Heart right ventricle (tissue), 16 donors: ENCODE measurements at regions not wholly inside any gene's neighbourhood (a gene's known extent, or its start where the extent isn't known, plus 50 kb on each side); places are given as distances from the start of the nearest gene placed in this dataset.

Source experiments
- ATAC-seq, 8 donors: fragments of 200-7000 bp; cut with Tn5 transposase; one replicate each; pipeline ENCODE4 v1.9.1; 2020; ENCODE audit warnings: mild to moderate bottlenecking in 8 of 8, moderate library complexity in 8 of 8, moderate number of reproducible peaks in 1 of 8
- DNase-seq, 2 donors: peaks; one replicate each; pipeline ENCODE4 v3.0.0-alpha.2; 2020
- H3K27ac ChIP-seq, 10 donors: fragments of 200-600 bp; sonication (generic) in 2 of 10; one replicate each; pipeline versions ENCODE4 v1.5.0 to v1.8.0; 2020 to 2022; ENCODE audit warnings: mild to moderate bottlenecking in 3 of 10
- H3K27me3 ChIP-seq, 7 donors: fragments of 200-600 bp; one replicate each; pipeline ENCODE4 v1.8.0; 2021 to 2022; ENCODE audit warnings: mild to moderate bottlenecking in 2 of 7
- H3K36me3 ChIP-seq, 9 donors: fragments of 200-600 bp; sonication (generic) in 1 of 9; one replicate each; pipeline versions ENCODE4 v1.5.0 to v1.8.0; 2020 to 2022; ENCODE audit warnings: mild to moderate bottlenecking in 2 of 9
- H3K4me1 ChIP-seq, 9 donors: fragments of 200-600 bp; sonication (generic) in 1 of 9; one replicate each; pipeline versions ENCODE4 v1.5.0 to v1.8.0; 2020 to 2022; ENCODE audit warnings: mild to moderate bottlenecking in 4 of 9
- H3K4me3 ChIP-seq, 10 donors: fragments of 200-600 bp; sonication (generic) in 2 of 10; one replicate each; pipeline versions ENCODE4 v1.5.0 to v1.8.0; 2020 to 2022; ENCODE audit warnings: mild to moderate bottlenecking in 7 of 10, moderate library complexity in 2 of 10
- H3K9me3 ChIP-seq, 11 donors: fragments of 200-600 bp in 10 of 11; sonication (generic) in 2 of 11; one replicate each; pipeline versions ENCODE4 v1.5.0 to v1.8.0; 2013 to 2022; ENCODE audit warnings: mild to moderate bottlenecking in 2 of 11, control low read depth in 1 of 11, moderate library complexity in 1 of 11
- WGBS, 2 donors: extraction: QIAGEN DNeasy Blood & Tissue Kit; methylation state at CpG; one replicate each; pipeline ENCODE4 v1.1.7; 2013; ENCODE audit warnings: inconsistent platforms in 1 of 2; 5-methylcytosine and 5-hydroxymethylcytosine counted together
- intact Hi-C, 10 donors: fragments of 100-400 bp; cut with DNase I; formaldehyde crosslinking; loops; one replicate each; pipeline versions ENCODE4 v1.11.1 to v1.14.2; 2022
- TF ChIP-seq, protein P1 (sequence below), 9 donors: fragments of 200-600 bp; sonication (generic) in 2 of 9; IDR thresholded peaks; one replicate each; pipeline versions ENCODE4 v1.5.0 to v1.8.0; 2021 to 2022; ENCODE audit warnings: antibody characterized with exemption in 9 of 9, mild to moderate bottlenecking in 5 of 9, moderate library complexity in 1 of 9
- donor health status: Arrhythmogenic right ventricular cardiomyopathy.
- donor health status: ischemic (EF 13 %, LVEDD 7.1; RV severe dilation, severe dysfunction).
- donor health status: healthy with polysubstance abuse.
- donor health status: DM: no; HTN: yes; CAD: no.
- donor health status: DM: no; HTN: no; CAD: no.
- donor health status: ischemic (EF 25% LVEDD 6.9; RV normal size, moderate dysfunction).
- donor health status: ischemic (EF 25% LVEDD 5.7; RV mildly dilated, moderate dysfunction).
- donor health status: healthy.
- donor health status: DM: yes; HTN: yes; CAD: no.
- donor health status: Ischemic cardiomyopathy.
- donor health status: ischemic (EF 35%, LVEDD 5.7; RV mildly dilated, moderate dysfunction).
- donor health status: nonischemic (EF 11% LVEDD 7.7; RV severe dilation, severe dysfunction).
- donor health status: DM: yes; HTN: yes; CAD: no.
- donor health status: PGD.
- donor health status: ischemic (EF 29% LVEDD 5.4; RV normal size, mild dysfunction).
- donor health status: nonischemic (EF 23%, LVEDD 6.1; RV moderate dilation, normal function).

DNA sequence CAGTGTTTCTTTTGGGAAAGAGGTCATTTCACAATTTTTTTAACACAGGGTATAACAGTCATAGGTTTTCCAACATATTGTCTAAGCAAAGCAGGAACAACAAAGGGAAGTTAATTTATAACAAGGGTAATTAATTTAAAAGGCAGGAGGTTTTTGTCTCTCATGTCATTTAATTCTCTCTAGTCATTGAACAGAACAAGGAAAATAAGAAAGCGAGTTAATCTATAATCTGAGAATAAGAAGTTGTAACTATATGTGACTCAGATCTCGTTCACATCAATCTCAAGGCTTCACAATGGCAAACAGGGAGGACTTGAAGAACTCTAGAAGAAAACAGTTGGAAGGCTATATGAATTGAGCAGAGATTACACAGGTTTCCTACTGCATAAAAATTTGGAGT, 579.8 kb upstream of the CCDC54 start:
- intact Hi-C loops = no loop called here
- no peak for ATAC-seq
- H3K4me3 ChIP-seq = no peak overlapping the region

GRCh38 chr3:106805625-106806024, 571.6 kb upstream of the CCDC54 start:
- intact Hi-C loops = no loop called here
- TF ChIP-seq, protein P1, sequence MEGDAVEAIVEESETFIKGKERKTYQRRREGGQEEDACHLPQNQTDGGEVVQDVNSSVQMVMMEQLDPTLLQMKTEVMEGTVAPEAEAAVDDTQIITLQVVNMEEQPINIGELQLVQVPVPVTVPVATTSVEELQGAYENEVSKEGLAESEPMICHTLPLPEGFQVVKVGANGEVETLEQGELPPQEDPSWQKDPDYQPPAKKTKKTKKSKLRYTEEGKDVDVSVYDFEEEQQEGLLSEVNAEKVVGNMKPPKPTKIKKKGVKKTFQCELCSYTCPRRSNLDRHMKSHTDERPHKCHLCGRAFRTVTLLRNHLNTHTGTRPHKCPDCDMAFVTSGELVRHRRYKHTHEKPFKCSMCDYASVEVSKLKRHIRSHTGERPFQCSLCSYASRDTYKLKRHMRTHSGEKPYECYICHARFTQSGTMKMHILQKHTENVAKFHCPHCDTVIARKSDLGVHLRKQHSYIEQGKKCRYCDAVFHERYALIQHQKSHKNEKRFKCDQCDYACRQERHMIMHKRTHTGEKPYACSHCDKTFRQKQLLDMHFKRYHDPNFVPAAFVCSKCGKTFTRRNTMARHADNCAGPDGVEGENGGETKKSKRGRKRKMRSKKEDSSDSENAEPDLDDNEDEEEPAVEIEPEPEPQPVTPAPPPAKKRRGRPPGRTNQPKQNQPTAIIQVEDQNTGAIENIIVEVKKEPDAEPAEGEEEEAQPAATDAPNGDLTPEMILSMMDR (IDR thresholded peaks at IDR 0.05) = no peak
- WGBS, 2 donors = 90 to 95% methylated on average over 1 of the region's 1 CpG
- Histone ChIP-seq H3K36me3 (no peaks in the 10 kb centered on the region), H3K27me3 (no peaks in the 10 kb centered on the region), H3K4me3 (no peak overlapping the region), H3K4me1 (peaks cover 0 to 15% (median 9%) of the 10 kb centered on the region in 9 donors), H3K27ac (no peak overlapping the region), H3K9me3 (no peaks in the 10 kb centered on the region)
- ATAC-seq = no peak
- no peak for DNase-seq

More for the DNA sequence above, 579.8 kb upstream of the CCDC54 start:
- no peaks in the 10 kb centered on the region for H3K27me3 ChIP-seq
- TF ChIP-seq, protein P1 (IDR thresholded peaks at IDR 0.05) = no peak
- WGBS, 2 donors = 93 to 95% methylated on average over 2 of the region's 2 CpGs
- no peaks in the 10 kb centered on the region for H3K36me3 ChIP-seq
- no peak overlapping the region for H3K27ac ChIP-seq
- no peaks in the 10 kb centered on the region for H3K4me1 ChIP-seq
- H3K9me3 ChIP-seq = peaks cover 0 to 6% (median 0%) of the 10 kb centered on the region in 11 donors
- no peak for DNase-seq

- Histone ChIP-seq H3K36me3 (no peaks in the 10 kb centered on the region), H3K27ac (no peak overlapping the region), H3K27me3 (no peaks in the 10 kb centered on the region), H3K4me3 (no peak overlapping the region), H3K9me3 (no peaks in the 10 kb centered on the region), H3K4me1 (peaks cover 0 to 26% (median 12%) of the 10 kb centered on the region in 9 donors)
- ATAC-seq (no peak), DNase-seq (no peak)
- intact Hi-C loops = no loop called here
- TF ChIP-seq, protein P1 (IDR thresholded peaks at IDR 0.05) = no peak
Measured at GRCh38 chr3:106806964-106807363, 570.3 kb upstream of the CCDC54 start.

DNA sequence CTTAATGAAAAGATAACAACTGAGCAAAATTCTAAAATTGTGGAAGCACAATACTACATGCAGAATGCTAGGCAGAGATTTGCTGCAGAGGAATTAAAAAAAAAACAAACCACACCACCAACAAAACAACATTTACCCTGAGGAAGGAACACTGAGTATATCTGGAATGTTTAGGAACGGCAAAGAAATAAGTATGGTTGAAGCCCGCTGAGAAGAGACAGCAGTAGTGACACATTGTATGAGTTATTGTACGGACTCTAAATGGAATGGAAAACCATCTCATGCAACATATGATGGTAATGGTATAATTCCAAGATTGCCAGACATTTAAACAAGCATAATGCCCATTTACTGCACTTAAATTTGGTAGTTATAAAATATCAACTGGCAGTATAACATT, 568.2 kb upstream of the CCDC54 start:
- intact Hi-C loops = no loop called here
- 90% methylated on average over 3 of the region's 3 CpGs for WGBS, 2 donors
- TF ChIP-seq, protein P1 (IDR thresholded peaks at IDR 0.05) = no peak
- Histone ChIP-seq H3K9me3 (no peaks in the 10 kb centered on the region), H3K4me1 (peaks cover 0 to 33% (median 12%) of the 10 kb centered on the region in 9 donors), H3K36me3 (no peaks in the 10 kb centered on the region), H3K27ac (no peak overlapping the region), H3K4me3 (no peak overlapping the region), H3K27me3 (no peaks in the 10 kb centered on the region)
- DNase-seq = no peak
- no peak for ATAC-seq
